ENCODE measurements at regions not wholly inside any gene's neighbourhood (a gene's known extent, or its start where the extent isn't known, plus 50 kb on each side); places are given as distances from the start of the nearest gene placed in this dataset.

GRCh38 chr20:11267762-11268335 is 594.0 kb upstream of the JAG1 start:
- DNase-seq: no peak

GRCh38 chr20:11270566-11270965 is 596.8 kb upstream of the JAG1 start:
- DNase-seq: no peak

- peak; percentile 42 for DNase-seq
Measured at GRCh38 chr20:11271319-11271718, 597.5 kb upstream of the JAG1 start.

DNA sequence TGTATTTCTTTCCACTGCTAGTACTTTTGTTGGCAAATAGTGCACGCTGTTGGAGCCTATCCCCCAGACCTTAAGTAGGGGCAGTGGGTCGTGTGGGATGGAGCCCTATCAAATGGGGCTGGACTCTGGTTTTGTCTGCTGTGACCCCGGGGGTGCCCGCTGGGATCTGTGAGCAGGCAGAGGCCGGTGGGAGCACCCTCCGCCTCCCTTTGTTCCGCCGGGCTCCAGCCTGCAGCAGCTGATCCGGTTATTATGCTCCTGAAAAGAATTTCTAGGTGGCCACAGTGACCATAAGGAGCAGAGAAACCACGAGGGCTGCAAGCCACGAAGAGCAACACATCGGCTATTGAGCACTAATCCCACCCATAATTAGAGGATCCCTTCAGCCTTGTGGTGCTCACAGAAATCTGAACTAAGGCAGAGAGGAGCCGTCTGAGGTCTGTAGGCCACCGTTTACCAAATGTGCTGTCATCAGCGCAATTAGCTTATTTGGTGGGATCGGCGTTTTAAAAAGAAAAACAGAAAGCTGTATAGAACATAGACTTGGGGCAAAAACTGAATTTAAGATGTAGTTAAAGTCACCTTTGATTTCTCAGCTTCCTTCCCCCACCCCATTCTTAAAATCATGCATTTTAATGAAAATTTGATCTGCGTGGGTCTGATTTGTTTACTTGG is 598.3 kb upstream of the JAG1 start:
- DNase-seq: no peak

GRCh38 chr20:11274141-11274594 is 600.4 kb upstream of the JAG1 start:
- DNase-seq: peak; percentile 81

DNA sequence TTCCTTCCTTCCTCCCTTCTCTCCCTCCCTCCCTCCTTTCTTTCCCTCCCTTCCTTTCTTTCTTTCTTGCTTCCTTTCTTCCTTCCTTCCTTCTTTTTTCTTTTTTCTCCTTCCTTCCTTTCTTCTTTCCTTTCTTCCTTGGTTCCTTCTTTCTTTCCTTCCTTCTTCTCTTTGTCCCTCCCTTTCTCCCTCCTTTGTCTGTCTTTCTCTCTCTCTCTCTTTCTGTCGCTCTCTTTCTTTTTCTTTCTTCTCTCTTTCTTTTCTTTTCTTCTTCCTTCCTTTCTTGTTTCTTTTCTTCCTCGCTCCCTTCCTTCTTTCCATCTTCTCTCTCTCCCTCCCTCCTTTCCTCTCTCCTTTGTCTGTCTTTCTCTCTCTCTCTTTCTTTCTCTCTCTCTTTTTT is 601.9 kb upstream of the JAG1 start:
- no peak for DNase-seq

- DNase-seq: no peak
Measured at GRCh38 chr20:11277170-11277569, 603.4 kb upstream of the JAG1 start.

DNA sequence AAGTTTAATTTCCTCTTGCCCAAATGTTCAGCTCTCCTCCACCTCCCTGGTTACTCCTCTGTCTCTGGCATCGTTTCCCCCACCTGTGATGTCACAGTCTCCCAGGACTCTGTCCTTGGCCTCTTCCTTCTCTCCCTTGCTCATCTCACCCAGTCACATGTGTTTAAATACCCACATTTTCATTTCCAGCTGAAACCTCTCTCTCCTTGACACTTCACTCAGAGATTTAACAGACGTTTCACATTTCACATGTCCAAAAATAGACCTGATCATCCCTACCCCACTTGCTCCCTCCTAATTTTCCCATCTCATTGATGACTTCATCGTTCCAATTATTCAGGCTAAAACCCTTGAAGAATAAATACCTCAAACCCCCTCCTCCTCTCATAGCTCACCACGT is 604.1 kb upstream of the JAG1 start:
- no peak for DNase-seq

DNA sequence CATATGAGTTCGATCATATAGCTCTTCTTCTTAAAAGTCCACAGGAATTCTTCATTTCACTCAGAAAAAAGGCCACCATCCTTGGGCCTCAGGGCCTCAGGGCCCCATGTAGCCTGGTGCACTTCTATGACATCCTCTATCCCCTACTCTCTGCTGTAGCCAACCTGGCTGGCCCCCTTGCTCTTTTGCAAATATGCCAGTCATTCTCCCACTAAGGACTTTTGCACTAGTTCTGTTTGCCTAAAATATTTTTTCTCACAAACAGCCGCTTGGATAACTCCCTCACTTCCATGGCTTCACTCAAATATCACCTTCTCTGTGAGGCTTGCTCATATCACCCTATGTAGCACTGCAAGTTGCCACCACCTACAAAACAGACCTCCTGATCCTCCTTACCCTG is 604.7 kb upstream of the JAG1 start:
- DNase-seq: no peak

- no peak for DNase-seq
Measured at GRCh38 chr20:11281240-11281639, 607.4 kb upstream of the JAG1 start.

- DNase-seq: no peak
Measured at GRCh38 chr20:11281768-11282167, 608.0 kb upstream of the JAG1 start.

DNA sequence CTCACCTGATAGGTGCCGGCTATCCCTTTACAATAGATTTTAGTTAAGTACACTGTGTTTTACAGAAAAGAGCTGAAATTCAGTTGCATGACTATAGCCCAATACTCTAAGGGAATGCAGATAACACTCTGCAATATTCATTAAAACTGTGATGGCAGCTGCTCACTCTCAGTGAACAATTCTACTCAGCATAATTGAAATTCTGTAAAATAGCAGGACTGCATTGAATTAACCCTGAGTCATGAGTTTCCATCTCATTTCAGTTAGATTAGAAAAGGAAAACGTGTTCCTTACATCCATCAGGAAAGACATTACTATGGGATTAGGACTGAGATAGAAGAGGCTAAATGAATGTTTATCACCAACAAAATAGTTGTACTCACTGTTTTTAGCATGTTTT is 613.3 kb upstream of the JAG1 start:
- DNase-seq: no peak

DNA sequence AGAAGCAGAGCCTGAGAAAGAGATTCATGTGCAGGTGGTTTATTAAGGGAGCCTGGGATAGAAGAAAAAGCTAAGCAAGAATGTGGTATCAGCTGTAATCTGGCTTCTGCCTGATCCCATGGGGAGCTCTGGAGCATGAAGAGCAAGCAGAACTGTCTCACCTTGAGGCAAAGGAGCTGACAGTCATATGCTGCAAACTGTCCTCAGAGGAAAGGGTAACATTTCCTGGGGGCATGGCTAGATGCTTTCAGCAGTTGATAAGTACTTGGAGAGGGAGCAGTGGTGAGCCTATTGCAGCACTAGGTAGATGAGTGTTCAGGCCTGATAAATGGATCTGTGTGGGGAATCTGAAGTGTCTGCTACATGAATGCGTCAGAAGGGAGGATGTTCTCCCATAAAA is 621.5 kb upstream of the BTBD3 start:
- no peak for DNase-seq

DNA sequence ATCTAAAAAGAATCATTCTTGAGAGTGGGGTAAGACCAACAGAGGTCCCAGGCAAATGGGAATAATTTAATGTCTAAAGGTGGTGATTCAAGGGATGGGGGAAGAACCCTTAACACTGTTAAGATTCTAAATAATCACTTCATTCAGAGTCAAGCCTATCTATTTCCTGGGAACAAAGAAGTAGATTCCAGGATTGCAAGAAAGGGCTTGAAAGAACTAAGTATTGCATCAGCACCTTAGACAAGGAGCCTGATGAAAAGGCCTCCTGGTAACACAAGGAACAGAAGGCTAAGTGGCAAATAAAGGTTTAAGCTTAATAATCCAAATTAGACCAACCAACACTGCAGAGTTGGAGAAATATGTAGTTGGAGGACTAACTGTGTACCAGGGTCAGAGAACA is 620.7 kb upstream of the BTBD3 start:
- DNase-seq: no peak

GRCh38 chr20:11301699-11302098 is 616.0 kb upstream of the BTBD3 start:
- DNase-seq: no peak

DNA sequence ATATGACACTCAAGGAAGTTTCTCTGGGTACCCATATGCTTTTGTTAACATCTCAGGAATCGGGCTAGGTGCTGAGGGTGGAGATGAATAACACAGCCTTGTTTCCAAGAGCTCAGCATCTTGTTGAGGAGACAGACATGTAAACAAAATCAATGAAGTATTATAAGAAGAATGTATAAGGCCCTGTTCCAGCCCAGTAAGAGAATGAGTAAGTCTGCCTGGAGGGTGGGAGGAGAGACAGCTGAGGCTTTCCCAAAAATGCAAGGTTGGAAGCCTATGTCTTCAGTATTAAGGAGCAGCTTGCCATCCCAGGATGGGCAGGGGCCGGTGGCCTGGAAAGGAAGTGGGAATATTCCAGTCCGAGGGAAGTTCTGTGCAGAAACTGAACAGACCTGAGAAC is 615.3 kb upstream of the BTBD3 start:
- no peak for DNase-seq

DNA sequence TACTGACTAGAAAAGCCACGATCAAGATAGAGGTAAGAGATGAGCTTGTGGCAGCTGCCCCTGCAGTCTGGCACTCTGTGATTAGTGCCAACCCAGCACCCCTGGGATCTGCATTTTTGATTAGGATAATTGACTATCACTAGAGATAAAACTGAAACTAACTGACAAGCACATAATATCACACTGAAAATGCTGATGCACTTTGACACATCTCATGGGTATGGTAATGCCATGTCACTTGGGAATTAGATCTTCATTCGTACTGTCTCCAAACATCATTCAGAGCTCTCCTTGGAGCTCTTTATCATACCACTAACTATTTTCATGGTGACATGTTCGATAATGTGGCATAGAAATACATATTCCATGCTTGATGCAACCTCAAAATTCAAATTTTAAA is 612.9 kb upstream of the BTBD3 start:
- DNase-seq: no peak

DNA sequence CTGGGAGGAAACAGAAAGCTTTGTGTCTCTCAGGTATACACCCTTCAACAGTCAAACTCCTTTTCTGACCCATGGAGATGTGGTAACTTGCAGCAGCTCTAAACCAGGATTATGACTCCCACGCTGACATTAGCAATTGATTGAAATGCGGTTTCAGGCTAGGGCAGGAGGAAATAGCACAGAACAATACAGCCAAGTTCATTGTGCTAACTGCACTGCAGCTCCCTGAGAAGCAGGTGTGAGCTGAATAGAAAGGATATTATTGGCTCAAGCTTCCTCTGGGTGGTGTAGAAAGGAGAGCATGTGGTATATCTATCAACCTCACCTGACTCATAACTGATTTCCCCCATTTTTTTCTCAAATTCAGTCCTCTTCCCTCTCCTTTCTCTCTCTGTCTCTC is 612.3 kb upstream of the BTBD3 start:
- no peak for DNase-seq

DNA sequence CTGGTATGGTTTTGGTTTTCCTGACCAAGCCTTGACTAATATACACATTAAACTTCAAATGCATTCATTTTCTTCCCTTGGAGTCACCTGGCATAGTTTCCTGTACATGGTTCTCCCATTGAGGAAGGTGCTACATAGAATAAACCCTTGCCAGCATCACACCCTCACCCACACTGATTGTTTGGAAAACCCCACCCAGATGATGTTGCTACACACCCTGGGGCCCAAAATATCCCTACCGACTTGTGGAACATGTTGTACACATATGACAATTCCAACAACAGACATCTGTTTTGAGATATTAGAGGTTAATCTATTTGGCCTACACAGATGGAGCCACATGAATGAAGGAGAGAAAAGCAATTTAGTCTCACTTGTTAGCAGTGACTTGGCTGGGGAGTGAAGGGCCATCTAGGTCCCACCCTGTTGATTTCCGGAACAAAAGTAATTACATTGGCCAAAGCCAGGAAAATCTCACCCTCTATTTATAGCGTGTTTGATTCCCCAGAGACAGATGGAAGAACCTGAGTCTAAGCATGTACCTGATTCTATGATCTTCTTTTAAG is 606.0 kb upstream of the BTBD3 start:
- DNase-seq: no peak

GRCh38 chr20:11315525-11315924 is 602.2 kb upstream of the BTBD3 start:
- no peak for DNase-seq

- DNase-seq: no peak
Measured at GRCh38 chr20:11316244-11316643, 601.4 kb upstream of the BTBD3 start.

DNA sequence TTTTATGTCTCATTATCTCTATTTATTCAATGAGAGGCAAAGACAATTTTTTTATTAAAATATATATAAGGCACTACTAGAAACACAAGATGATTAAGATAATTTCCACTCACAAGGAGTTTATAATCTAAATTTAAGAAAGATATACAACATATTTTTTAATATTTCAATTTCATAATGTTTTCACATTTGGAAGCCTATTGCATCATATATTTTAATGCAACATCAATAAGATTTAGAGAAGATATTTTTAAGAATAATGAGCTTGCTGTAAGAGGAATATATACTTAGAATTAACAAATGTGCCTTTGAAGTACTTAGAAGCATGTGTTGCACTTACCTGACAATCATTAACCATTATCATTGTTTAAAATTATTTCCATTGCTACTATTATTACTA is 597.7 kb upstream of the BTBD3 start:
- DNase-seq: no peak

DNA sequence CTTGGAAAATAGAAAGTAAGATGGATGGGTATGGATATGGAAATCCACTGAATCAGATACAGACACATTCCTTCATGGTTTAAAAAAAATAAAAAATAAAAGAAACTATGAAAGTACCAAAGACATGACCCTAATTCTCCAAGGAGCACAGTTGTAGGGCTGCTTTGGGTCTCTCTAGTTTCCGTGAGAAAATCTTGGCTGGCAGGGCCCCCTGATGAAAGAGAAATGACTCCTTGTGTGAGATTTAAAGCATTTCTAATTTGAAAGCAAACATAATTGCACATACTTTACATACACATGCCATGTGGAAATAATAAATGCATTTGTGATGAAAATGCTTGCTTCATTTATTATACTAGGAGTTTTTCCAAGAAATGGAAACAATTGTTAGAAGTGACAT is 593.9 kb upstream of the BTBD3 start:
- no peak for DNase-seq

DNA sequence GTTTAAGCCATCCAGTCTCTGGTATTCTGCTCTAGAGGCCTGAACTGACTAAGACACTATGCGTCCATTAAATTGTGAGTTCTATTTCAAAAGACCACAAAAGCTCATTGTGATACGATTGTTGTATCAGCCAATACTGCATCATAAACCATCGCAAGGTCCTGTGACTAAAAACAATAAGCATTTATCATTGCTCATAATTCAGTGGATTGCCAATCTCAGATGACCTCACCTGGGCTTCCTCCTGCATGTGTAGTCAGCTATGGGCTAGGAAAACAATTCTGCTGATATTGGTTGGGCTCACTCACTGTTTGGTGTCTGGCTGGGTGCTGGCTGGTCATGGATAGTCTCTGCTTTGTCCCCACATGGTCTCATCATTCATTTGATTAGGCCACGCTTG is 592.7 kb upstream of the BTBD3 start:
- DNase-seq: no peak

DNA sequence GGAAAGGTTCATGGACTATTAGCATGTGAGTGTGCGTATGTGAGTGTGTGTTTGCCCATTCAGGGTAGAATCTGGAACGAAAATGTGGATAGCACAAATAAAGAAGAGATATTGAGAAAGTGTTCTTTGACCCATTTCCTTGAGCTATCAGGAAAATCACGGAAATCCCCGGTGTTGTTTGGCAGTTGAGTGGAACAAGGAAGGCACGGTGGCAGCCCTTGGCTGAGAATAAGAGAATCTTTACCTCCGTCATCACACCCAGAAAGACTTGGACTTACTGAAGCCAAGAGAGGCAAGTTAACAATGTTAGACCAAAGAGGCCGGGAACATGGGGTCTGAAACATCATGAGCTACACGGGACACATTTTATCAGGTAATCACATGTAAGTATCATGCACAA is 588.9 kb upstream of the BTBD3 start:
- DNase-seq: no peak
